K562 (cell line): ENCODE measurements at regions not wholly inside any gene's neighbourhood (a gene's known extent, or its start where the extent isn't known, plus 50 kb on each side); places are given as distances from the start of the nearest gene placed in this dataset.

Experiments used
- ATAC-seq: fragments of 200-7000 bp; cut with Tn5 transposase; 3 replicates; pipeline ENCODE4 v1.9.1; 2020; ENCODE audit warnings: moderate library complexity
- BruUV-seq: library from RNA; stranded (reverse); fragments of 400-500 nt; replicated peaks from 2 replicates; lab custom pipeline; 2021; lab: Mats Ljungman, UMichigan
- CTCF ChIA-PET: fragments of 300-600 bp; formaldehyde crosslinking; extraction: SDS; loops from one replicate; lab custom pipeline; 2021; ENCODE audit warnings: low intra/inter-chr PET ratio; lab: Yijun Ruan, JAX
- POLR2A ChIA-PET: fragments of 300-600, 350-650 bp; sonication (Branson Sonifier 250); formaldehyde crosslinking; extraction: SDS; loops from one replicate; lab custom pipeline; 2021; ENCODE audit warnings: antibody characterized with exemption, inconsistent platforms; lab: Yijun Ruan, JAX
- DNase-seq, 4 experiments: peaks; one replicate each; pipeline versions ENCODE4 v3.0.0 to v3.0.0-alpha.2; 2011 to 2018; ENCODE audit warnings: low spot score in 3 of 4, mixed read lengths in 3 of 4; ENCODE audit errors: extremely low read depth in 1 of 4
- FAIRE-seq: peaks from 2 replicates; lab custom pipeline; 2011; peaks lifted over from hg19 to GRCh38; lab: Jason Lieb, UNC
- H2AFZ ChIP-seq: 2 replicates; pipeline ENCODE4 v1.6.0; 2011; ENCODE audit warnings: low read depth, low read length, control low read depth, inconsistent platforms
- H3K27ac ChIP-seq: fragments of 200-600 bp; 3 replicates; pipeline ENCODE4 v1.8.0; 2011; ENCODE audit warnings: low read depth, mild to moderate bottlenecking, control low read depth, inconsistent platforms, low read length, moderate library complexity, mixed read lengths; ENCODE audit errors: extremely low read depth
- H3K27me3 ChIP-seq, 2 experiments: fragments of 300-600 bp in 1 of 2; 2 replicates in 1 of 2; 3 replicates in 1 of 2; pipeline versions ENCODE4 v1.6.0 to v1.8.0; 2011; ENCODE audit warnings: inconsistent platforms in 2 of 2, low read length in 2 of 2, mild to moderate bottlenecking in 1 of 2, mixed read lengths in 1 of 2, moderate library complexity in 1 of 2; ENCODE audit not compliant: control insufficient read depth in 2 of 2, insufficient read depth in 2 of 2
- H3K36me3 ChIP-seq: fragments of 300-600 bp; 3 replicates; pipeline ENCODE4 v1.8.0; 2011; ENCODE audit warnings: mild to moderate bottlenecking, low read length, inconsistent platforms; ENCODE audit not compliant: control insufficient read depth, insufficient read depth
- H3K4me1 ChIP-seq, 2 experiments: fragments of 200-600 bp in 1 of 2; replicated peaks in 1 of 2; 2 replicates in 1 of 2; 3 replicates in 1 of 2; pipeline versions ENCODE4 v1.5.1 to v1.8.0; 2011; ENCODE audit warnings: inconsistent platforms in 2 of 2, low read length in 2 of 2, mild to moderate bottlenecking in 1 of 2, mixed read lengths in 1 of 2, moderate library complexity in 1 of 2; ENCODE audit not compliant: control insufficient read depth in 2 of 2, insufficient read depth in 2 of 2
- H3K4me2 ChIP-seq: 2 replicates; pipeline ENCODE4 v1.6.1; 2011; ENCODE audit warnings: low read length, control low read depth, inconsistent platforms, mixed read lengths; ENCODE audit not compliant: insufficient read depth
- H3K4me3 ChIP-seq: fragments of 200-600 bp; sonication (generic), shearing (Covaris generic); 2 replicates; pipeline ENCODE4 v1.5.1; 2016; ENCODE audit warnings: control low read depth, inconsistent platforms
- H3K79me2 ChIP-seq: fragments of 200-600 bp; 3 replicates; pipeline ENCODE4 v1.8.0; 2011; ENCODE audit warnings: low read length, inconsistent platforms; ENCODE audit not compliant: control insufficient read depth, insufficient read depth
- H3K9ac ChIP-seq, 2 experiments: 2 replicates each; pipeline versions ENCODE4 v1.6.0 to v1.6.1; 2011; ENCODE audit warnings: low read depth in 2 of 2, low read length in 2 of 2, control low read depth in 1 of 2, inconsistent platforms in 1 of 2, mild to moderate bottlenecking in 1 of 2, mixed read lengths in 1 of 2; ENCODE audit not compliant: insufficient read depth in 1 of 2
- H3K9me1 ChIP-seq: one replicate; pipeline ENCODE4 v1.6.0; 2011; ENCODE audit warnings: inconsistent platforms, mild to moderate bottlenecking, low read length, moderate library complexity; ENCODE audit not compliant: control insufficient read depth, insufficient read depth
- H3K9me3 ChIP-seq: replicated peaks from 2 replicates; pipeline ENCODE4 v1.5.1; 2011; ENCODE audit warnings: low read depth, low read length, inconsistent platforms; ENCODE audit not compliant: control insufficient read depth, insufficient read depth
- H4K20me1 ChIP-seq: replicated peaks from 2 replicates; pipeline ENCODE4 v1.6.1; 2011; ENCODE audit warnings: low read length, inconsistent platforms, mixed read lengths; ENCODE audit not compliant: control insufficient read depth, insufficient read depth
- CBX5 ChIP-seq: IDR thresholded peaks from 2 replicates; pipeline ENCODE4 v1.6.1; 2014; ENCODE audit warnings: low read depth, borderline replicate concordance
- IRF1 ChIP-seq: sonication (generic); formaldehyde crosslinking; IDR thresholded peaks from 2 replicates; pipeline ENCODE4 v1.8.0; 2022; ENCODE audit warnings: missing genetic modification reagents, mild to moderate bottlenecking, borderline replicate concordance
- PRPF4 ChIP-seq: fragments of 200-400 bp; formaldehyde crosslinking; IDR thresholded peaks from one replicate; pipeline ENCODE4 v1.6.1; 2017; ENCODE audit warnings: low read length, low read depth, mild to moderate bottlenecking; ENCODE audit not compliant: insufficient read depth, poor library complexity, severe bottlenecking
- SMARCC2 ChIP-seq: fragments of 450-650 bp; IDR thresholded peaks from 2 replicates; pipeline ENCODE4 v1.6.1; 2017; ENCODE audit warnings: antibody characterized with exemption, moderate library complexity, mild to moderate bottlenecking, low read depth
- ZBTB12 ChIP-seq: fragments of 250-450 bp; sonication (Bioruptor Pico); IDR thresholded peaks from 2 replicates; pipeline ENCODE4 v1.4.0; 2020
- ZNF146 ChIP-seq: IDR thresholded peaks from one replicate; pipeline ENCODE4 v1.6.1; 2018; ENCODE audit warnings: missing compliant biosample characterization; ENCODE audit not compliant: unreplicated experiment
- WGBS: fragments of 100-300 bp; shearing (Covaris generic); methylation state at CpG from one replicate; pipeline ENCODE4 v1.1.6; 2016; ENCODE audit warnings: low coverage, mixed read lengths; ENCODE audit not compliant: insufficient coverage; ENCODE audit errors: missing lambda C conversion rate; 5-methylcytosine and 5-hydroxymethylcytosine counted together
- in situ Hi-C: fragments of 300-500 bp; cut with MboI; formaldehyde crosslinking; loops from 4 replicates; pipeline ENCODE4 v1.15.0; 2018; ENCODE audit warnings: inconsistent platforms, mixed read lengths
- intact Hi-C: fragments of 100-400 bp; cut with micrococcal nuclease; formaldehyde crosslinking; loops from 2 replicates; pipeline ENCODE4 v1.14.2; 2022

GRCh38 chr14:30082486-30082885 lies 154.8 kb upstream of the PRKD1 start:
- FAIRE-seq = no peak
- no peak for DNase-seq
- no peaks in the 10 kb centered on the region for H3K9me1 ChIP-seq
- 0% methylated on average over 1 of the region's 1 CpG for WGBS
- POLR2A ChIA-PET = no interaction called here
- TF ChIP-seq ZBTB12 = no peak
- TF ChIP-seq CBX5 = no peak
- TF ChIP-seq ZNF146 (CRISPR knock-in tag) = no peak
- no peak for TF ChIP-seq PRPF4
- TF ChIP-seq IRF1 (CRISPR knock-in tag) = no peak
- TF ChIP-seq SMARCC2 = no peak
- no peaks in the 10 kb centered on the region for H4K20me1 ChIP-seq
- H2AFZ ChIP-seq = no peak overlapping the region
- H3K9ac ChIP-seq = no peak overlapping the region
- in situ Hi-C loops (no loop called here), intact Hi-C loops (no loop called here)
- no TSS peak for BruUV-seq
- H3K9me3 ChIP-seq = no peaks in the 10 kb centered on the region
- no peak for ATAC-seq
- H3K27me3 ChIP-seq = no peaks in the 10 kb centered on the region
- CTCF ChIA-PET = no interaction called here
- H3K36me3 ChIP-seq = no peaks in the 10 kb centered on the region
- no peaks in the 10 kb centered on the region for H3K4me1 ChIP-seq
- no peak overlapping the region for H3K4me3 ChIP-seq
- H3K27ac ChIP-seq = no peak overlapping the region
- no peak overlapping the region for H3K4me2 ChIP-seq
- no peaks in the 10 kb centered on the region for H3K79me2 ChIP-seq
